Sciatic nerve (tissue), 2 donors: ENCODE measurements at regions not wholly inside any gene's neighbourhood (a gene's known extent, or its start where the extent isn't known, plus 50 kb on each side); places are given as distances from the start of the nearest gene placed in this dataset.
"Not testable (repeated sequence)": the region's sequence is repeated elsewhere in the genome, so short reads cannot be mapped to it uniquely, and the experiment has no call there.

Experiments used
- ATAC-seq: fragments of 200-7000 bp; cut with Tn5 transposase; one replicate; pipeline ENCODE4 v1.9.1; 2020; ENCODE audit warnings: mild to moderate bottlenecking, moderate library complexity
- DNase-seq: peaks from one replicate; pipeline ENCODE4 v3.0.0-alpha.2; 2020; ENCODE audit warnings: low spot score
- intact Hi-C: fragments of 100-400 bp; cut with DNase I; formaldehyde crosslinking; loops from one replicate; pipeline ENCODE4 v1.14.2; 2022
- donor health status: DM: no; HTN: no; CAD: no.
- donor health status: DM: no; HTN: no; CAD: no.

DNA sequence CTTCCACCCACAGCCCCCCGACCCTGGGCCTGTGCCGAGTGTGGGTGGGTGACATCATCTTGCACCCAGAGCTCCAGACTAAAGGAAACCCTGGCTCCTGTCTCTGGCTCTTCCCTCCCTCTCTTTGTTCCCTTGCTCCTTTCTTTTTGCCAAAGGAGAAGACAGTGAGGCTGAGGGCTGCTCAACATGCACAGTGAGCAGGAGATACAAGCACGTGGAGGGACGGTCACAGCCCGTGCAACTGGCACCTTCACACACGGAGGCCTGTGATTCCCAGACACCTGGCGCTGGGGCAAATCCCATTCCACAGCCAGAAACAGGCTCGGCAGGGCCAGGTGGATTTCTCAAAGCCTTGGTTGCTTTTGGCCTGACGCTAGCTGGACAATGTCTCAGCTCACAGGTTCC is 86.0 kb upstream of the METTL9 start:
- not testable (repeated sequence) for DNase-seq

DNA sequence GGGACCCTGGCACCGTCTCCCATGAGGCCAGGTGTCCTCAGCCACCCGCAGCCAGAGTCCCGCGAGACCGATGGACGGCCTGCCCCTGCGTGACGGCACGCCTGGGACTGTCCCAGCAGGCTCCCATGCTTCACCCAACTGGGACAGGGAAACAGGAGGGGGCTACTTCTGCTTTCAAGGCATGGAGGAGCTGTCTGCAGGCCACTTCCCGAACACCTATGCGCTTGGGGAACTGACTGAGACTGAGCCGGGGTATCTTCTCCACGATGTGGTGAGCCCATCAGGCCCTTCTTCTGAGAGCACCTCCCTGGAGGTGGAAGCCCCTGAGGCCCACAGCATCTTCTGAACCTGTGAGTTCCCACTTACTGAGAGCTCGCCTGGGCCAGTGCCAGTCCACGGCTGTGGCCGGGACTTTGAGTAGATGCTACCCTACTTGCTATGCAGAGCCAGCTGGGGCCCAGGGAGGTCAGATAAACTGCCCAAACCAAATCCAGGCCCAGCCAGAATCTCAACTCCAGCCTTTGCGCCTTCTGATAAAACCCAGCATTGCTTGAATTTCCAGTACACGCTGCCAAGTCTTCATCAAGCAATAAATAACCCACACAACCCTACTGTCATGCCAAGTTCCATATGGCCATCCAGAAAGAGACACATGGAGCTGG is 85.4 kb upstream of the METTL9 start:
- intact Hi-C loops, ATAC-seq, DNase-seq: not testable (repeated sequence)

More for the DNA sequence above, 86.0 kb upstream of the METTL9 start:
- intact Hi-C loops: not testable (repeated sequence)
- peak; percentile 4 for ATAC-seq

DNA sequence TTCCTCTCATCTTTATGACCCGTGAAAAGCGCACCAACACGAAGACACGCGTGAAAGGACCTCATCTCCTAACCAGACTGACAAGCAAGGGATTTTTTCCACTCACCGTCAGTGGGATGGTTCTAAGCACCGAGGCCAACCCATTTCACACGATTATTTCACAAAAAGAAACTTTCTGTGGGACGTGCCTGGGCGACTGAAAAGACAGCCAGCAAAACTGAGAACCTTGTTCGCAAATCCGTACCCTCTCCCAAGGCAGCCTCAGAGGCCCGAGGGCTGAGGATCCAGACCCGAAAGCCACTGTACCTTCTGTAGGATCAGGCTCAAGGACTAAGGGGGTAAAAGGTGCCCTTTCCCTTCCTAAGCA is 84.9 kb upstream of the METTL9 start:
- ATAC-seq, intact Hi-C loops, DNase-seq: not testable (repeated sequence)

DNA sequence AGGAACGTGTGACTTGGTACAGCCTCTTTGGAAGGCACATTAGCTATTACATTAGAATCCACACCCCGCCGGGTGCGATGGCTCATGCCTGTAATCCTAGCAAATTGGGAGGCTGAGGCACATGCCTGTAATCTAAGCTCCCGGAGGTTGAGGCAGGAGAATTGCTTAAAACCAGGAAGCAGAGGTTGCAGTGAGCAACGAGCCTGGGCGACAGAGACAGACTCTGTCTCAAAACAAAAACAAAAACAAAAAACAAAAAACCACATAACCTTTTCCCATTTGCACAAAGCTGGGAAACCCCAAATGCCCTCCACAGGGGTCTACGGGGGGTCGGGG is 82.7 kb upstream of the METTL9 start:
- DNase-seq, ATAC-seq, intact Hi-C loops: not testable (repeated sequence)

DNA sequence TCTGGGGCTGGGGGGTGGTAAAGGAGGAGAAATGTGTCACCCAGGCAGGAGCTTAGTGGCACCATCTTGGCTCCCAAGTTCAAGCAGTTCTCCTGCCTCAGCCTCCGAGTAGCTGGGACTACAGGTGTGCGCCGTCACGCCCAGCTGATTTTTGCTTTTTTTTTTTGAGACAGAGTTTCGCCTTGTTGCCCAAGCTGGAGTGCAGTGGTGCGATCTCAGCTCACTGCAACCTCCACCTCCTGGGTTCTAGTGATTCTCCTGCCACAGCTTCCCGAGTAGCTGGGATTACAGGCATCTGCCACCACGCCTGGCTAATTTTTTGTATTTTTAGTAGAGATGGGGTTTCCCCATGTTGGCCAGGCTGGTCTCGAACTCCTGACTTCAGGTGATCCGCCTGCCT is 82.1 kb upstream of the METTL9 start:
- ATAC-seq, DNase-seq, intact Hi-C loops: not testable (repeated sequence)

DNA sequence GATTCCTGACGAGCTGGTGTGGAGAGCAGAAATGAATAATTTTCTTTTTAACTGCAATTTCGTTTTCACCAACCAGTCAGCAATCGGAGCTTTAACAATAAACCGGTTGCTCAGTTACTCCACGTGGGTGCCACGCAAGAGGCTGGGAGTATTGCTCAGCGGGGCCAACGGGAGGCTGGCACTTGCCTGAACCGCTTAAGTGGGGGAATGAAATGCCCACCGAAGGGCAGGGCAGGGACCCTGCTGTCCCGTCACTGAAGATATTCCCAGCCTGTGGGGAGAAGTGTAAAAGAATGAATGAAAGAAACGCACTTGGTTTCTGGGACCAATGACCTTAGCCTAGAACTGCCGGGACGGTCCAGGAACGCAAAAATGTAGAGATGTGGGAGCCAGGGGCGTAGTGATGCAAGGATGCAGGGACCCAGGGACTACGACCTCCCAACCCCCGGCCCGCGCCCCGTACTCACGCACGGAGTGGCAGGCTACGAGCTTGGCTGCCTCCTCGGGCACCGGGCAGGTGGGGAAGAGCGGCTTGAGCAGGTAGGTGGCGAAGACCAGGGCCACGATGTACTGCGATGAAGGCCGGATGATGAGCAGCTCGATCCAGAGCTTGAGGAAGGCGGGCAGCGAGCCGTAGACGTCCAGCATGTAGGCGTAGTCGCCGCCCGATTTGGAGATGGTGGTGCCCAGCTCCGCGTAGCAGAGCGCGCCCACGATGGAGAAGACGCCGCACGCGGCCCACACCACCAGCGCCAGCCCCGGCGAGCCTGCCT is 79.8 kb upstream of the METTL9 start:
- DNase-seq, intact Hi-C loops: not testable (repeated sequence)
- peak; percentile 7 for ATAC-seq

DNA sequence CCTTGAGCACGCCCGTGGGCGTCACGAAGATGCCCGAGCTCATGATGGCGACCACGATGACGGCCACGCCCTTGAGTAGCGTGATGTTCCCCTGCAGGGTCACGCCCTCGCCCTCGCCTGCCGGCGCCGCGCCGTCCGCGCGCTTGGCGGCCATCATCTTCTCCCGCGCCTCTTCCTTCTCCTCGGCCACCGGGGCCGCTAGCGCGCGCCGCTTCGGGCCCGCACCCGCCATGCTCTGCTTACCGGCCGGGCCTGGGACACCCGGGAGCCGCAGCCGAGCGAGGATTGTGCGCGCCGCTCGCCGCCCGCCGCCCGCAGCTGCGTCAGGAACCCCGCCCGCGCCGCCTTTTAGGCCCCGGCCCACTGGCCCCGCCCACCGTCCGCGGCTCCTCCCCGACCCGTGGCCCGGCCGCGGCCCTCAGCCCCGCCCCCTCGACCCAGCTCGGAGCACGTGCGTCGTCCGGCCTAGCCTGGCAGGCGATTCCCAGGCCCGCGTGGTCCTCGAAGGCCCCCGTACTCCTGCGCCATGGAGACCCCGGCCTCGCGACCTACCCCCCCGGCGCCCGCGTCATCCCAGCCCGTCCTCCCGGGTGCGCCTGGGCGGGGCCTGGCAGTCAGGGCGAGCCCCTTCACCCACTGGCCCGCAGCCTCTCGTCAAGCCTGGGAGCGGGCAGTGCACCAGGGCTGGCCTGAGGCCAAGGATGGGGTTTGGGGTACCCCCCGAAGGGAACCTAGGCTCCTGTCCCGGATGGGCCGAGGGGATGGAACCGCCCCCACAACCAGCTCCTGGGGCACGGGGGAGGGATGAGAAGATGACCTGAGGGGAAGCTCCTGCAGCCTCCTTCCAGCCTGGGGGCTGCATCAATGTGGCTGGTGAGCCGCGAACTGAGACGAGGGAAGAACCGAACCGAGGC is 79.0 kb upstream of the METTL9 start:
- ATAC-seq (peak; percentile 89), DNase-seq (peak; percentile 97)
- intact Hi-C loops: not testable (repeated sequence)

DNA sequence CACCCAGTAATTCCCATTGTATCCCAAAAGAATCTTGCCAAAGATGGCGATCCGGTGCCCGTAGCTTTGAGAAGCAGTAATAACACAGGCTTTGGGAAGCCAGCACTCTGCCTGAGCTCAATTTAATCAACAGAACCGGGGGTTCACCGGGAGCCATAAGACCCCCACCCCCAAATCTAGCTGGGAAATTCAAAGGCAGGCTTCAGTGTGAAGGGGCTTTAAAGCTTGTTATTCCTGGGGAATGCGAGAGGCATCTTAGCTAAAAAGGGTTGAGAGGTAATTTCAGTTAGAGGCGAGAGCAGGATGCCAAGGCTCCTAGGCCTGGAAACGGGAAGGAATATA is 78.4 kb upstream of the METTL9 start:
- ATAC-seq, intact Hi-C loops, DNase-seq: not testable (repeated sequence)

DNA sequence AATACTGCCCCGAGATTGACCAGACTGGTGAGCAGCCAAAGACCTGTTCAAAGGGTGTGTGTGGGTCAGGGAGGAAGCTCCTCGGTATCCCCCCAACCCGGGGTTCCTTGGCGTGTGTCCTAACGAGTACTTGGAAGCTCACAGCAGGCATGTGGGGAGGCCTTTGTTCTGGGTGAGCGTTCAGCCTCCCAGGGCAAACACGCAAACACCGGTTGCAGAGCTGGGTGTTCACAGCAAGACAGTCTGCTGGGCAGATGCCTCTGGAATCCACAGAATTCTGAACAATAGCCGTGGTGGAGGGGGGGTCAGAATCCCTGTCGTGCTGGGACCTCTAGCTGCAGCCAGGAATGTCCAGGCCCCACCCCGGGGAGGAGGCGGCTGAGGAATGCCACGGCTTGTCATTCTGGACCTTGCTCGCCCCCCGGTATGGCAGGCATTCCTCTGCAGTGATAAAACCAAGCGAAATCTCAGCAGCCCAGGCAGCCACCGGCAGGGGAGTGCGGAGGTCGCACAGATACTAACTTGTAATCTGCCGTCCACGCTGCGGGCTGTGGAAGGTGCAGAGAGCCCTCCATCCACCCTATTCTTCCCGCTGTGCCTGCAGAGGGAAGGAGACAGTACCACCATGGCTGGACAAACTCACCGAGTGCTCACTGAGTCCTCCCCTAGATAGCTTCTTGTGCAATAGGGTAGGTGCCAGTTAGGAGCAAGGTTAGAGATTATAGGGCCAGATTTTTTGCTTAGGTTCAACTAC is 77.8 kb upstream of the METTL9 start:
- intact Hi-C loops, DNase-seq: not testable (repeated sequence)
- peak; percentile 2 for ATAC-seq

DNA sequence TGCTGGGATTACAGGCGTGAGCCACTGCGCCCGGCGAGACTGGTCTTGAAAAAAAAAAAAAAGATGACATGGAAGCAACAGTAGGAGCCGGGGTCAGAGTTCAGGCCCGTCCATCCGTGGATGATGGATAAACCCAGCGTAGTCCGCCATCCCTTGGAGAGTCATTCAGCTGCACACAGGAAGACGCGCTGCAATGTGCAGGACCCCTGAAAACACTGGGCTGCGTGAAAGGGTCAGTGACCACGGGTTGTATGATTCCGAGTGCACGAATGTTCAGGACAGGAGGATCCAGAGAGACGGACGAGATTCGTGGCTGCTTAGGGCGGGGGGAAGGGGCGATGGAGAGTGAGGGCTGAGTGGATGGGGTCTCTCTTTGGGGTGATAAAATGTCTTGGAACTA is 76.5 kb upstream of the METTL9 start:
- intact Hi-C loops, DNase-seq, ATAC-seq: not testable (repeated sequence)

DNA sequence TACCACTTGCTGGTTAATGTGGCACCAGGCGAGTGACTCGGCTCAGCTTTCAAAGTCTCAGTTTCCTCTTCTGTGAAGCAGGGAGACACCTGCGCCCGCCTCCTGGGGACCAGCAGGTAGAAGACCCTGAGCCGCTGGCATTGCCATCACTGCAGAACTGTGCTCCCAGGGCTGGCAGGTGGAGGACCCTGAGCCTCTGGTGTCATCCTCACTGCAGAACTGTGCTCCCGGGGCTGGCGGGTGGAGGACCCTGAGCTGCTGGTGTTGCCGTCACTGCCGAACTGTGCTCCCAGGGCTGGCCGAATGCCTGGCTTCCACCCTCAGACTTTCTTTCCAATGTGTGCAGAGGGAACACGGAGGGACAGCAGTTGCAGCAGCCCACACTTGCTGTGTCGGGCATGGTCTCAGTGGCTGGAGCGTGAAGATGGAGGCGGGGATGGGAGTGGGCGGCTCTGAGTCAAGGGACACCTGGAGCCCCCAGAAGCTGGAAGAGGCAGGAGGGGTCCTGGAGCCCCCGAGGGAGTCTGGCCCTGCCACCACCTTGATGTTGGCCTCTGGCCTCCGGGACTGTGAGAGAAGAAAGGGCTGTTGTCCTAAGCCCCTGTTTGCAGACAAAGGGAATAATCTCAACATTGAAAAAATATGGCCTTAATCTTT is 75.8 kb upstream of the METTL9 start:
- ATAC-seq (no peak), DNase-seq (no peak)
- intact Hi-C loops: no loop called here

DNA sequence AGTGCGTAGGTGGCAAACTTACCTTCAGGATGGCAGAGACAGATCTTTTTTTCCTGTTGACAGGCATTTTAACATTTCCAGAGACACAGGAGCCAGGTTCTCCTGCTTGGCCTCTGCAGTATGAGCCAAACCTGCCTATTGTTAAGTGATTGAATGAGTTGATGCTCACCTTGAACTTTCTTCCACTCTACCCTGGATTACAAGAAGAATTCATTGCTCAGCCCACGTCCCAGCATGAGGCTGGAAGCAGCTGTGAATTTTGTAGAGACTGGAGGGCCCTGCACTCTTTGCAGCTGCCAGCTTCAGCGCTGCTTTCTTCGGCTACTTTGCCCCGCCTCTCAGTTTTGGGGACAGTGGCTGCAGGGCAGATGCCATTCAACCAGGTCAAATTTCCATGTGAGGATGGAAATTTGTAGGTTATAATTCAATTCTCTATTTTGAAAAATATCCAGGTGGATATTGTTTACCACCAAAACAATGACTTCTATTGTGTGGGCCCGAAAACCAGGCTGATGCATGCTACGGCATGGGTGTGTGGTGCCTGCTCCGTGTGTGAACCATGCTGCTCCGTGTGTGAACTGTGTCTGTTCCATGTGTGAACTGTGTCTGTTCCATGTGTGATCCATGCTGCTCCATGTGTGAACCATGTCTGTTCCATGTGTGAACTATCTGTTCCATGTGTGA is 75.2 kb upstream of the METTL9 start:
- intact Hi-C loops: no loop called here
- ATAC-seq (no peak), DNase-seq (no peak)

DNA sequence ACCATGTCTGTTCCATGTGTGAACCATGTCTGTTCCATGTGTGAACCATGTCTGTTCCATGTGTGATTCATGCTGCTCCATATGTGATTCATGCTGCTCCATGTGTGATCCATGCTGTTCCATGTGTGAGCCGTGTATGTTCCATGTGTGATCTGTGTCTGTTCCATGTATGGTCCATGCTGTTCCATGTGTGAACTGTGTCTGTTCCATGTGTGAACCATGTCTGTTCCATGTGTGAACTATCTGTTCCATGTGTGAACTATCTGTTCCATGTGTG is 74.7 kb upstream of the METTL9 start:
- DNase-seq, intact Hi-C loops, ATAC-seq: not testable (repeated sequence)

DNA sequence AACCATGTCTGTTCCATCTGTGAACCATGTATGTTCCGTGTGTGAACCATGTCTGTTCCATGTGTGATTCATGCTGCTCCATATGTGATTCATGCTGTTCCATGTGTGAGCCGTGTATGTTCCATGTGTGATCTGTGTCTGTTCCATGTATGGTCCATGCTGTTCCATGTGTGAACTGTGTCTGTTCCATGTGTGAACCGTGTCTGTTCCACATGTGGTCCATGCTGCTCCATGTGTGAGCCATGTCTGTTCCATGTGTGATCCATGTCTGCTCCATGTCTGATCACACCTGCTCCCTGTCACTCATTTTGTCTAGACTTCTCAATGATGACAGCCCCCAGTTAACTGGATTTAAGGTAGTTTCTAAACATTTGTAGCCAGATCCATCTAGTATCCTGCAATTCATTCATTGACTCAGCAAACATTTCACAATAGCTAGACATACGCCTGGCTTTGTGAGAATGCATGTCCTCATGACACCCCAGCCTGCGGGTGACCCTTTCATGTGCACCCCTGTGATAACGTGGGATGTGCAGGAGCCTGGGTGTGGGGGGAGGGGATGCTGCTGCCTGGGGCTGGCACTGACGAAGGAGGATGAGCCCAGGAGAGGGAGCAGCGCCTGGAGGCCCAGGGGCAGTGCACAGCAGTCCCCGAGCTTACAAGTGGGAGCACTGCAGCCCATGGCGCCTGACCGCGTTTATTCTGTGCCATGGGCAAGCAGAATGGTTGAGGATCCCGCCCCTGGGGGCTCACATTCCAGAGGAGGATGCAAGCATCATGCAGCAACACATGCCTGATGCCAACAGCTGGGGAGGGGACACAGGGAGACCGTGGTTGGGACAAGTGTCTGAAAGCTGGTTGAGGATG is 74.1 kb upstream of the METTL9 start:
- DNase-seq, ATAC-seq, intact Hi-C loops: not testable (repeated sequence)

DNA sequence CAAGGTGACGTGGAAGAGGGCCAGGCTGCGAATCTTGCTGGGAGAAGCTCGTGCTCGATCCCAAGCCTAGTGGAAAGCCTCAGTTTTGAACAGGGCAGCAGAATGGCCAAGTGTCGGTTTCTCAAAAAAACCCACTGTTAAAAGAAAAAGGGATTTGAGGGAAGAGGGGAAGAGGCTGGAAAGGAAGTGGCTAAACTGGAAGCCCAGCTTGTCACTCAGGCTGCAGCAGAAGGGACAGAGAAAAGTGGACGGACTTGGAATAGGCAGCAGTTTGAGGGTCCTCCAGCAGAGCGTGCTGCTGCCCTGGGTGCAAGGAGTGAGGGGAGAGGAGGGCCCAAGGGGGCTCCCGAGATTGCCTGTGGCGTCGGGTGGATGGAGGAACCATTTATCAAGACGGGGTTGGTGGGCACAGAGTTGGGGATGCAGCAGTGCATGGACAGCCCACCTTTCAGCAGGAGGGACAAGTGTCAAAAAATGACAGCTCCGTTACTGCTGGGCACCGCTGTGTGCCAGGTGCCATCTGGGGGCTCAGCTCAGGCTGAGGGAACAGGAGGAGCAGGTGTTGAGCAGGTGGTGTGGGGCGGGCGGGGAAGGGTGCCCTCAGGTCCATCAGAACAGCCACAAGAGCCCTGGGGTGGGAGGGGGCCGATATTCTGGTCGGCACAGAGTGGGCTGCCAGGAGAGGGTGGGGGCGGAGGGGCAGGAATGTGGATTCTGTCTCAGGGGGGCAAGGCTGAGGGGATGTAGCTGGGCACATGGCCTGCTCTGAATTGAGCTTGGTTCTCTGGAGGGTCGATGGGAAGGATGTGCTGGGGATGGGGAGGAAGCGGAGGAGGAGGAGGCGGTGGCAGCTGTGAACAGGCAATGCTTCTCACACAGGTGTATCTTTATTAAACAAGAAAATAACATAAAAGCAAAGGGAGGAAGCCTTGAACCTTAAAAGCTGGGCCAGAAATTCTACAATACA is 73.1 kb upstream of the METTL9 start:
- ATAC-seq, intact Hi-C loops, DNase-seq: not testable (repeated sequence)
